Endodermal cell (in vitro differentiated cells): ENCODE measurements at regions not wholly inside any gene's neighbourhood (a gene's known extent, or its start where the extent isn't known, plus 50 kb on each side); places are given as distances from the start of the nearest gene placed in this dataset.

Source experiments
- DNase-seq: peaks from one replicate; pipeline ENCODE4 v3.0.0-alpha.2; 2017
- H3K27ac ChIP-seq: 2 replicates; pipeline ENCODE4 v1.5.1; 2013; ENCODE audit warnings: mild to moderate bottlenecking, low read depth, low read length, moderate library complexity
- H3K27me3 ChIP-seq: 2 replicates; pipeline ENCODE4 v1.6.1; 2013; ENCODE audit warnings: mild to moderate bottlenecking, low read length, moderate library complexity; ENCODE audit not compliant: insufficient read depth, control insufficient read depth, poor library complexity, severe bottlenecking
- H3K36me3 ChIP-seq: 2 replicates; pipeline ENCODE4 v1.7.0; 2013; ENCODE audit warnings: mild to moderate bottlenecking, low read length, moderate library complexity; ENCODE audit not compliant: control insufficient read depth, insufficient read depth
- H3K4me1 ChIP-seq: one replicate; pipeline ENCODE4 v1.7.0; 2013; ENCODE audit warnings: low read length; ENCODE audit not compliant: control insufficient read depth, insufficient read depth
- H3K4me3 ChIP-seq: 2 replicates; pipeline ENCODE4 v1.5.1; 2013; ENCODE audit warnings: mild to moderate bottlenecking, low read length, moderate library complexity
- H3K9ac ChIP-seq: 2 replicates; pipeline ENCODE4 v1.6.1; 2013; ENCODE audit warnings: mild to moderate bottlenecking, low read length, moderate library complexity; ENCODE audit not compliant: poor library complexity, severe bottlenecking; ENCODE audit errors: extremely low read depth
- H3K9me3 ChIP-seq: 2 replicates; pipeline ENCODE4 v1.6.1; 2013; ENCODE audit warnings: mild to moderate bottlenecking, low read length, moderate library complexity; ENCODE audit not compliant: control insufficient read depth
- H3K27ac Mint-ChIP-seq: 2 replicates; pipeline ENCODE4 v1.8.0; 2020; ENCODE audit warnings: mixed read lengths
- H3K27me3 Mint-ChIP-seq: 2 replicates; pipeline ENCODE4 v1.8.0; 2021; ENCODE audit warnings: mild to moderate bottlenecking, mixed read lengths; ENCODE audit not compliant: insufficient read depth
- H3K36me3 Mint-ChIP-seq: 2 replicates; pipeline ENCODE4 v1.8.0; 2020; ENCODE audit warnings: low read depth, mixed read lengths
- H3K4me1 Mint-ChIP-seq: 2 replicates; pipeline ENCODE4 v1.8.0; 2020; ENCODE audit warnings: mixed read lengths
- H3K4me3 Mint-ChIP-seq: 2 replicates; pipeline ENCODE4 v1.8.0; 2020; ENCODE audit warnings: mild to moderate bottlenecking, moderate library complexity, mixed read lengths
- H3K9me3 Mint-ChIP-seq: 2 replicates; pipeline ENCODE4 v1.8.0; 2020; ENCODE audit warnings: mild to moderate bottlenecking, mixed read lengths
- CTCF ChIP-seq: fragments of 200-600 bp; sonication (generic); conservative IDR thresholded peaks from 2 replicates; pipeline ENCODE4 v1.5.0; 2021; ENCODE audit warnings: antibody characterized with exemption, mild to moderate bottlenecking
- WGBS, 2 experiments: methylation state at CpG; one replicate each; pipeline versions ENCODE4 v1.1.5 to v1.1.7; 2013; ENCODE audit warnings: missing lambda C conversion rate in 2 of 2, mixed read lengths in 1 of 2; ENCODE audit not compliant: insufficient coverage in 1 of 2, insufficient read length in 1 of 2; 5-methylcytosine and 5-hydroxymethylcytosine counted together

GRCh38 chr1:4273243-4273642 is 373.2 kb upstream of the C1orf174 start:
- Mint-ChIP-seq H3K4me1 (peaks cover 13% of the 10 kb centered on the region), H3K9me3 (peaks cover 19% of the 10 kb centered on the region), H3K27ac (no peak overlapping the region), H3K4me3 (no peak overlapping the region), H3K27me3 (peaks cover 6% of the 10 kb centered on the region), H3K36me3 (no peaks in the 10 kb centered on the region)
- Histone ChIP-seq H3K9me3 (peaks cover 13% of the 10 kb centered on the region), H3K4me3 (no peak overlapping the region), H3K36me3 (no peaks in the 10 kb centered on the region), H3K27me3 (no peaks in the 10 kb centered on the region), H3K9ac (no peak overlapping the region), H3K27ac (no peak overlapping the region), H3K4me1 (no peaks in the 10 kb centered on the region)
- WGBS, 2 experiments = 72 to 85% methylated on average over 2 to 3 of the region's 3 CpGs
- DNase-seq = no peak
- no peak for TF ChIP-seq CTCF

GRCh38 chr1:4273747-4274146 is 373.7 kb upstream of the C1orf174 start:
- no peaks in the 10 kb centered on the region for H3K36me3 Mint-ChIP-seq
- Histone ChIP-seq H3K9ac (no peak overlapping the region), H3K4me1 (no peaks in the 10 kb centered on the region), H3K9me3 (peaks cover 15% of the 10 kb centered on the region), H3K36me3 (no peaks in the 10 kb centered on the region), H3K27ac (no peak overlapping the region), H3K4me3 (no peak overlapping the region), H3K27me3 (no peaks in the 10 kb centered on the region)
- no peak overlapping the region for H3K27ac Mint-ChIP-seq
- peaks cover 6% of the 10 kb centered on the region for H3K27me3 Mint-ChIP-seq
- TF ChIP-seq CTCF = no peak
- no peak overlapping the region for H3K4me3 Mint-ChIP-seq
- peaks cover 21% of the 10 kb centered on the region for H3K9me3 Mint-ChIP-seq
- no peak for DNase-seq
- H3K4me1 Mint-ChIP-seq = peaks cover 13% of the 10 kb centered on the region
- WGBS, 2 experiments = 71% methylated on average over 4 of the region's 5 CpGs; no CpG with 5 or more reads in 1 of the 2 experiments

- Mint-ChIP-seq H3K36me3 (no peaks in the 10 kb centered on the region), H3K4me1 (peaks cover 13% of the 10 kb centered on the region)
These were observed 375.0 kb upstream of the C1orf174 start for GRCh38 chr1:4275083-4275482.

More at GRCh38 chr1:4275083-4275482, 375.0 kb upstream of the C1orf174 start:
- H3K27me3 ChIP-seq = no peaks in the 10 kb centered on the region
- no peak for DNase-seq
- H3K9ac ChIP-seq = no peak overlapping the region
- TF ChIP-seq CTCF = no peak
- no peak overlapping the region for H3K4me3 Mint-ChIP-seq
- no peak overlapping the region for H3K4me3 ChIP-seq
- H3K4me1 ChIP-seq = no peaks in the 10 kb centered on the region
- peaks cover 15% of the 10 kb centered on the region for H3K9me3 ChIP-seq
- WGBS, 2 experiments = 89 to 90% methylated on average over 7 to 9 of the region's 9 CpGs
- H3K27me3 Mint-ChIP-seq = peaks cover 6% of the 10 kb centered on the region
- peaks cover 25% of the 10 kb centered on the region for H3K9me3 Mint-ChIP-seq
- no peak overlapping the region for H3K27ac Mint-ChIP-seq
- H3K36me3 ChIP-seq = no peaks in the 10 kb centered on the region
- no peak overlapping the region for H3K27ac ChIP-seq
